ENCODE measurements at regions not wholly inside any gene's neighbourhood (a gene's known extent, or its start where the extent isn't known, plus 50 kb on each side); places are given as distances from the start of the nearest gene placed in this dataset.

DNA sequence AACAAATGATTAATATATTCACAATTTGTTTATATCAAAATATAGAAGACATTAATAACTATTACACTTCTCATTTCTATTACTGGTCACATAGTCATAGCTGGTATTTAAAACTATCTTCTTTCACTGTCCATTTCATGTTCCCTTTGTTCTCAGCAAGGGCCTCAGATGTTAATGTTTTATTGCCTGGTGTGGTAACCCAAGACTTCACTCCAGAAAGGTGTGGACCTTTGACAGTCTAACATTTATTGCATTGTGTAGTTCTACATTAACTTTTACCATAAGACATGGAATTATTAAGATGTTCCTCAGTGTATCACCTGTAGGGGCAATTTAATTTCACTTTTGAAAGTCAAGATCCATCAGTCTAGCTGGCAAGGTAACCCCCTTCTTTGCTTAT is 691.3 kb downstream of the SQOR start:
- DNase-seq, result no peak

- DNase-seq, result no peak
Observed at GRCh38 chr15:46328821-46329220, 694.0 kb downstream of the SQOR start.

DNA sequence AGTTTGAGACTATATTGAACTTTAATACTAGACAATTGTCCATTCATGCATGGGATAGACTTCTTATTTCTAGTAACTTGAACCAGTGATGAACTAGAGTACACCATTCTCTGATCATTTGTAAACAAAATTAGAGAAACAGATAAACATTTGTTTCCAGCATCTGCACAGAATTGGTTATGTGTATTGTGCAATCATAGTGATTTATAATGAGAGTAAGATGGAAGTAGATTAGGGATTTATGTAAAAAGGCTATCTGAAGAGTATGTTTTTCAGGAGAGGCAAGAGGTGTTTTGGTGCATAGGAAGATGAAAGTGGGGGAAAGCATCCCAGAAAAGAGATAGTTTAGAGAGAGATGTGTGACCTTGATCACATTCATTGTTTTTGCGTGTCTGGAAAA is 695.0 kb downstream of the SQOR start:
- no peak for DNase-seq

DNA sequence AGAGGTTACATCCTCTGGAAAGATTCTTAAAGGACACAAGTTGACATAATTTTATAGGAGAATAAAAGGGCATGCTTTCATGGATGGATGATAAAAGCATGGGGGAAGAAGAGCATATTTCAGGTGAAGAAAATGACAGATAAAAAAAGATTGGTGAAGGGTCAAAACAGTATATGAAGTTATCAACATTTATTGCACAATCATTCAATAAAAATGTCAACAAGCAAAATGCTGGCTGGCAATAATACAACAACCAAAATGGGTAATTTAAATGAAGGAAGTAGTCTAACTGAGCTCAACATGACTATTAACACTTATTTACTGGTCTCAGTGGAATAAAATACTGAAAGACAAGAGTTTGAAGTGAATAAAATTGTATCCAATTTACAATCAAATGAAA is 696.7 kb downstream of the SQOR start:
- no peak for DNase-seq

DNA sequence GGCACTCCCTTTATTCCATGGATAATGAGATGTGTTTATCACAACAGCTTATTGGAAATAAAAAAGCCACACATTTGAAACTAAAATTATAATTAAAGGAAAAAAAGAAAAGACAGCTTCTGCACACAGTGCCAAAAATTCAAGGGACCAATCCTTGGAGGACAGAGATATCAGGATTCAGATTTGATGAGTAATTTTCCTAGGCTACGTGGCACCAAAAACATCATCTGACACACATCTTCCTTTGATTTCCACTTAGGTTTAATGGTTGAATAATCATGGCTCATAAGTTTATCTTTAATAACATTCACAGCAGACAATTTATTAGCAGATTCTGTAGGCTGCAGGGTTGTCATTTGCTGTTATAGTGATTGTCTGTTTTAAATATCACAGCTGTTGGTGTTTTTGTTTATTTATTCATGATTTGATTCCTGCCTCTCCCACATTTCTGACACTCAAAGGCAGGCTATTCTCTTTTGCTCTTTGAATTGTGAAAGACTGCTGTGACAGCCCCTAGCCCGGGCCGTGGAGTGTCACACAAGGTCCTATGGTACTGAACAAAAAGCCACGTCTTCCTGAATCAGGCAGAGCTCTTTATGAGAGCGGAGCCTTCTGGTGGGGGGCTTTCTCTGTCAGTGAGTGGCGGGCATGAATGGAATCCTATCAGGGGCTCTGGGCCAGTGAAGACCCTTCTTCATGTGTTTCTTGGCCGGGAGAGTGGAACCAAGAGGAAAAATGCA is 708.5 kb downstream of the SQOR start:
- DNase-seq, result no peak

- no peak for DNase-seq
Observed at GRCh38 chr15:46344115-46344724, 709.4 kb downstream of the SQOR start.

GRCh38 chr15:46344915-46345314 is 710.1 kb downstream of the SQOR start:
- no peak for DNase-seq

- no peak for DNase-seq
Observed at GRCh38 chr15:46354443-46354842, 719.6 kb downstream of the SQOR start.

GRCh38 chr15:46365572-46365971 is 730.7 kb downstream of the SQOR start:
- DNase-seq, result no peak

GRCh38 chr15:46366360-46367007 is 731.7 kb downstream of the SQOR start:
- no peak for DNase-seq

DNA sequence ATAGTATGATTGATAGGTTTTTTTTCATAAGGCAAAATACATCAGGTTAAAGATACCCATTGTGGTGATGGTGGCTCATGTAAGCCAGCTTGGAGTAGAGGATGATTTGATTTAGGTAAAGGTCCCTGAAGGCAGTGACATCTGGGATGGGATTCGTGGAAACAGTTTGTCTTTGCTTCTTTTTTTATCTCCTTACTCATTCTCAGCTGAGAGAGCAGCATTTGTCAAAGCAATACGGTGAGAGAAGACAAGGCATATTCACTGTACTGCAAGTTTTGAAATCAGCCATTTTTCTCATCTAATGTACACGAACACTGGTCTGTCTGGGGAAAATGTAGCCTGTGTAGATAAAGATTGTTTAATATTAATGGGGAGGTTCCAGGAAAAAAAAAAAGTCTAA is 749.1 kb downstream of the SQOR start:
- DNase-seq, result no peak

GRCh38 chr15:46386356-46386755 is 751.5 kb downstream of the SQOR start:
- DNase-seq, result no peak

DNA sequence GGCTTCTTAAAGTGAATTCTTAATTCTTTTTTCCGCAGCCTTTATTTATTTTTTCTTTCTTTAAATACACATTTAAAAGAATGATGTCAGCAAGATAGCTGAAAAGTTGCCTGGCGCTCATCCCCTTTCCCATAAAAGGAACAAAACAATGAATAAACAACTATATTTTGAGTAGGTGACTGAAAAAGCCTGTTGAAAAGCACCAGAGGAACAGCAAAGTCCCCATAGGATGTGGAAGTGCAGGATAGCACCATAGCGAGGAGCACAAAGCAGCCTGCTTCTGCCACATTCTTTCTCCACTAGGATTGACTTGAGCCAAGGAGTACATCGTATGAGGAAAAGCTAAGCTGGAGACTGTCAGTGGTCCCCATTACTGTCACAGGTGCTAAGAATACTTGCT is 754.9 kb downstream of the SQOR start:
- DNase-seq, result no peak

DNA sequence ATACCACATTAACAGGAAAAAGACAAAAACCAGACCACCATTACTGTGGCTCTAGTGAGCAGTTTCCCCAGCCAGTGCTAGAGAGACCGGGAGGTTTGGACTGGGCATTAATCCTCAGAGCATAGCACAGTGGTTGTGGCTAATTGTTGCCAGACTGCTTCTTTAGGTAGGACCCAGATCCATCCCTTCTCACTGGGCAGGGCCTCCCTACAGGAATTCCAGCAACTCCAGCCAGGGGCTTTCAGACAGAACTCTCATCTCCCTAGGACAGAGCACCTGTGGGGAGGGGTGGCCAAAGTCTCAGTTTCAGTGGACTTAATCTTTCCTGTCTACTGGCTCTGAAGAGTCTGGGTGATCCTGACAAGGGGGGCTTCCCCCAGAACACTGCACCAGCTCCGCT is 759.6 kb downstream of the SQOR start:
- DNase-seq, result no peak

GRCh38 chr15:46408312-46408711 is 773.5 kb downstream of the SQOR start:
- DNase-seq, result peak; percentile 10

DNA sequence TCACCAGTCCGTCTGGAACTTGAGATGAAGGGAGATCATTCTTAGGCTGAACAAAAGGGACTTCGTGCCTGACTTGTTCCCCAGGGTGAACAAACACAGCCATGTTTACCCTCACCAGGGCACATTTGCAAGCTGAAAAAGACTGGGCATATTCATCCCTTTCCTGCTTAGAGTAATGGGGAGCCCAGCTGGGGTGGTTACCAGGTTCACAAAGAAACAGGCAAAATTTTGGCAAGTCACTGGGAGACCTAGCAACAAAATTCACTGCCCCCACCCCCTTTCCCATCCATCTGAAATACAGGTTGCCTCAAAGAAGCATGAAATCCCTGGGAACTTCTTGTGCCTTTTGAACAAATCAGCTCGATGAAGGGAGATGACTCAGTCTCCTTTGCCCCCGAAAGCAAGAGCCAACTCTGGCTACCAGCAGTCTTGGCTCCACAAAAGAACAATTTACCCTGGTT is 775.0 kb downstream of the SQOR start:
- DNase-seq, result peak; percentile 78

GRCh38 chr15:46410705-46411104 is 775.9 kb downstream of the SQOR start:
- no peak for DNase-seq

- no peak for DNase-seq
Observed at GRCh38 chr15:46411900-46412299, 777.1 kb downstream of the SQOR start.

DNA sequence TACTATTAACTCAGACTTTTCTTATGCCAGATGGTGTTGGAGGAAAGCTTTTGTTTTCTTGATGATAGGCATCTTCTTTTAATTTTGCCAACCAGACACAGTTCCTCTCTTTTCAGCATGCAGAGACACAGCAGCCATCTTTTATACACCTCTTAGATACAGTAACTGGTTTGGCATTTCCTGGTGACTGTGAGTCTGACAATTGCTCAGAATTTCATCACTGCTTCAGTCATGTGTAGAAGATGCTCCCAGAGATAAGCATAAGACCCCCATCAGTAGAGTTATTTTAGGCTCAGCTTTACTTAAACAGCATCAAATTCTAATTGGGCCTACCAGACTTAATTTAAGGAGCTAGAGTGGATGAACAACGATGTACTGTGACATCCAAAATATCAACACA is 779.0 kb downstream of the SQOR start:
- DNase-seq, result no peak

DNA sequence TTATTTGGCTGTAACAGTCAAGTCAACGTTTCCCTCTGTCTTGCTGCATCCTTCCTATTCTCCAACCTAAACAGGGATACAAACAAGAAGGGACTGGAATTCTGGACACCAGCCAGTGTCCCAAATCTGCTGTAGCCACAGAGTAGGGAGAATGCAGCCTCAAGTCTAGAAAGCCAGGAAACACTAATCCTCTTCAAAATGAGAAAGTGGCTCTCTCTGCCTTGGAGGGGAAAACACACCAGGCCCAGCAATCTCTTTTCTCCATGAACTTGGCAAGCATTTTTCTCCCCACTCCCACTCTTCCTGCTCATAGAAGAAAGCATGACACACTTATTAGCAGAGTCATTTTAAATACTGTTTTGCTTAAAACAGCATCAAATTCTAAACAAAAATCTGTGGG is 781.7 kb downstream of the SQOR start:
- no peak for DNase-seq

- DNase-seq, result no peak
Observed at GRCh38 chr15:46420990-46421389, 786.2 kb downstream of the SQOR start.

DNA sequence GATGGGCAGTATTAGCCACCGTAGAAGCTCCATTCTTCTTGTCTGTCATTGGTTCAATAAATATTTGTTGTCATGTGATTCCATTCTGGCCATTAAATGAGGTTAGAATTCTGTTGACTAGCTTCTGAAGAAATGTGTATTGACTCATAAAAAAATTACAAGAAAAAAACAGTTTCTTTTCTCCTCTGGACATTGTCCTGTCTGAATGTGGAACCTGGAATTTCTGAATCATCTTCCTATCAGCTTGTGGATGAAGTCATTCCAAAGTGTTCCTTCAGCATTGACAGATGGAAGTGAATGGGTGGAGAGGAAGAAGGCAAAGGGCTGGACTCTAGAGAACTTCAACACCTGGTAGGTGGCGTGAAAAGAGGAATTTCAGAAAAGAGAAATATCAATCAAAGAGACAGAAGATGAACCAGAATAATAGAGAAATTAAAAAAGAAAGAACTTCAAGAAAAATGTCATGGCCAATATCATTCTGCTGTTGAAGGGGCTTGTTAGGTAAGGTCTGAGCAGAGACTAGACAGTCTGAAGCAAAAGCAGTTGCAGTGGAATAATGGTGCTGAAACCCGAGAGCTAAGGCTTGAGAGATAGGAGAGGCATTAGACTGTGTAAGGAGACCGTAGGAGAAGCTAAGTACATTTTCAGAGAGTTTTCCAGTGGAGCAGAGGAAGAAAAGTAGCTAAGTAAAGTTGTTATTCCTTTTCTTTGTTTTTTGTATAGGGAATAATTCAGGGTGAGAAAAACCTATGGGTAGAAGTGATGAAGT is 806.6 kb downstream of the SQOR start:
- DNase-seq, result no peak

GRCh38 chr15:46442184-46442583 is 807.4 kb downstream of the SQOR start:
- DNase-seq, result no peak

All from COR-L47 (cell line).